ENCODE measurements at regions not wholly inside any gene's neighbourhood (a gene's known extent, or its start where the extent isn't known, plus 50 kb on each side); places are given as distances from the start of the nearest gene placed in this dataset.

DNA sequence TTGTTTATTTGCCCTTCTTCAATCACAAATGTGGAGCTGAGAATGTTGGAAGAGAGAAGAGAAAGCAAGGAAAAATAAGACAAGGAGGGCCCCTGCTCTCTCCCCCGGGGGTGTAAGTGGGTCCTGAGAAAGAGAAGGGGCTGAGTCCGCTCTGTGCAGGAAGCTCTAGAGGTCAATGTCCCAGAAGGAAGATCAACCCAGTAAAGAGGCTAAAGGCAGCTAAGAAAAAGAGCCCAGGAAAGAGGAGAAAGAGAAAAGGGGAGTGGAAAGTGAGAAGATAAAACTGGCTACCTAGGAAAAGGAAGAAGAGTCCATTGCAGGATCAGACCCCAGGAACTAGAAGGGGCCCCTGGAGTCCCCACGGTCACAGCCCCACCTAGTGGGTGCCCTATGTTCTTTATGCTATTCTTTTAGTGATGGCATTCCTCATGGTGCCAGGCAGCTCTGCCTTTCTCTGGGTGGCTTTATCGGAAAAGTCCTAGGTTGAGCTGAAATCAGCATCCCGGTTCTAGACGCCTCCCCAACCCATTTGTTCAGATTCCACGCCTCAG is 583.4 kb downstream of the ACTL7B start:
- DNase-seq (peak; percentile 29), ATAC-seq (ENCODE audit: low read depth) (no peak)
- no peaks in the 10 kb centered on the region for H3K79me2 ChIP-seq (ENCODE audit: control insufficient read depth, insufficient read depth, low read length)
- peak overlapping the region; percentile 1 for H2AFZ ChIP-seq (ENCODE audit: insufficient read depth, low read depth, low read length, poor library complexity, severe bottlenecking)
- intact Hi-C loops (cut with micrococcal nuclease) = loop anchor here (5.0 kb wide), 1 partner anchor 805 kb away; no protein-coding TSS in a partner anchor
- no peak overlapping the region for H3K4me3 ChIP-seq (ENCODE audit: control extremely low read depth in 1 of 5, extremely low read depth in 1 of 5, insufficient read depth in 1 of 5, low read depth in 2 of 5, low read length in 4 of 5)
- no peaks in the 10 kb centered on the region for H3K9me3 Mint-ChIP-seq (ENCODE audit: insufficient read depth)
- H3K27ac Mint-ChIP-seq = no peak overlapping the region
- H3K4me1 Mint-ChIP-seq = peaks cover 3% of the 10 kb centered on the region
- POLR2A ChIA-PET = no interaction called here
- no peak for TF ChIP-seq EZH2 (IDR thresholded peaks at IDR 0.05; ENCODE audit: borderline replicate concordance, insufficient read depth, low read depth, low read length, poor library complexity, severe bottlenecking)
- TF ChIP-seq, protein P1, sequence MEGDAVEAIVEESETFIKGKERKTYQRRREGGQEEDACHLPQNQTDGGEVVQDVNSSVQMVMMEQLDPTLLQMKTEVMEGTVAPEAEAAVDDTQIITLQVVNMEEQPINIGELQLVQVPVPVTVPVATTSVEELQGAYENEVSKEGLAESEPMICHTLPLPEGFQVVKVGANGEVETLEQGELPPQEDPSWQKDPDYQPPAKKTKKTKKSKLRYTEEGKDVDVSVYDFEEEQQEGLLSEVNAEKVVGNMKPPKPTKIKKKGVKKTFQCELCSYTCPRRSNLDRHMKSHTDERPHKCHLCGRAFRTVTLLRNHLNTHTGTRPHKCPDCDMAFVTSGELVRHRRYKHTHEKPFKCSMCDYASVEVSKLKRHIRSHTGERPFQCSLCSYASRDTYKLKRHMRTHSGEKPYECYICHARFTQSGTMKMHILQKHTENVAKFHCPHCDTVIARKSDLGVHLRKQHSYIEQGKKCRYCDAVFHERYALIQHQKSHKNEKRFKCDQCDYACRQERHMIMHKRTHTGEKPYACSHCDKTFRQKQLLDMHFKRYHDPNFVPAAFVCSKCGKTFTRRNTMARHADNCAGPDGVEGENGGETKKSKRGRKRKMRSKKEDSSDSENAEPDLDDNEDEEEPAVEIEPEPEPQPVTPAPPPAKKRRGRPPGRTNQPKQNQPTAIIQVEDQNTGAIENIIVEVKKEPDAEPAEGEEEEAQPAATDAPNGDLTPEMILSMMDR (IDR thresholded peaks at IDR 0.05) = peak; percentile 28
- peaks cover 3 to 4% of the 10 kb centered on the region in 2 donors for H3K4me1 ChIP-seq (ENCODE audit: control insufficient read depth in 2 of 2, insufficient read depth in 2 of 2, low read length in 2 of 2)
- H3K27me3 Mint-ChIP-seq = peaks cover 6% of the 10 kb centered on the region
- WGBS (ENCODE audit: insufficient coverage) = 59% methylated on average over 6 of the region's 7 CpGs
- peak overlapping the region; percentile 17 for H3K4me2 ChIP-seq (replicated peaks; ENCODE audit: low read depth, low read length, poor library complexity, severe bottlenecking)
- no peaks in the 10 kb centered on the region for H4K20me1 ChIP-seq (ENCODE audit: control insufficient read depth, insufficient read depth, low read length, poor library complexity, severe bottlenecking)
- no peaks in the 10 kb centered on the region for H3K9me3 ChIP-seq (ENCODE audit: control extremely low read depth in 1 of 3, control insufficient read depth in 2 of 3, insufficient read depth in 1 of 3, low read length in 2 of 3)
- CTCF ChIA-PET = interaction anchor here (2.5 kb wide), 1 partner anchor 807 kb away, joined by 10 read pairs; no protein-coding TSS in a partner anchor
- no peaks in the 10 kb centered on the region for H3K27me3 ChIP-seq (replicated peaks in 1 of 4; ENCODE audit: control extremely low read depth in 1 of 4, control insufficient read depth in 3 of 4, insufficient read depth in 4 of 4, low read length in 3 of 4)
- no peak overlapping the region for H3K4me3 Mint-ChIP-seq
- no peak overlapping the region for H3K27ac ChIP-seq (ENCODE audit: low read length in 2 of 2)
- no peak overlapping the region for H3K9ac ChIP-seq (ENCODE audit: low read length)
- H3K36me3 ChIP-seq (replicated peaks in 1 of 2; ENCODE audit: control extremely low read depth in 1 of 2, control insufficient read depth in 1 of 2, extremely low read depth in 1 of 2, insufficient read depth in 2 of 2, low read length in 1 of 2) = no peaks in the 10 kb centered on the region

DNA sequence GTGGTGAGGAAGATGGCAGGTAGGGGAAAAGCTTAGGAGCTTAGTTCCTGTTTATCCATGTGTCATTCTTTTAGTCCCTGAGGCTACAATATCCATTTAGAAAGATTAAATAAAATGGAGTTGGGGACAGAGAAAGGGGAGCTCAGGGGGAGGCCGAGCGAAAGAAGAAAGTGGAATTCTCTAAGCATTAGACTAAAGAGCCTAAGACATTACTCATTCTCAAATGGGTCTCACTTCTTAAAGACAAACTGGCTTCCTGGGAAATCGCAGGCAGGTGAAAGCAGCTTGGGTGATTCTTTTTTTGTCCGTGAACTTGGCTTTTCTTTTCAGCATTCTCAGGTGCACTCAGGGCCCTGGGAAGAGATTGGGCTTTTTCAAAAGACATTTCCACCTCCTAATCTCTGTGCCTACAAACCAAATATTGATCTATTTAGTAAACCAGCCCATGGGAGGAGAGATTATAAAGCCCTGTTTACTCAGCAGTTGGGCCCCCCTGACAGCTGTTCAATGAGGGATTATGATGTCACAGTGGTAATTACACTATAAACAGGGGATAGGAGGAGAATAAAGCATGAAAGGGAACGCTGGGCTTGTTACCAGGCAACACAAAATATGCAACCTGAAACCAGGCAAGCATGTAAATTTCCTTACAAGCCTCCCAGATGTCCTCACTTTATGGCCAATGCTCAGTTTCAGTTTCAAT is 584.0 kb downstream of the ACTL7B start:
- no peak for DNase-seq
- POLR2A ChIA-PET = no interaction called here
- Histone ChIP-seq H4K20me1 (ENCODE audit: control insufficient read depth, insufficient read depth, low read length, poor library complexity, severe bottlenecking) (no peaks in the 10 kb centered on the region), H3K36me3 (replicated peaks in 1 of 2; ENCODE audit: control extremely low read depth in 1 of 2, control insufficient read depth in 1 of 2, extremely low read depth in 1 of 2, insufficient read depth in 2 of 2, low read length in 1 of 2) (no peaks in the 10 kb centered on the region), H3K27ac (ENCODE audit: low read length in 2 of 2) (no peak overlapping the region), H2AFZ (ENCODE audit: insufficient read depth, low read depth, low read length, poor library complexity, severe bottlenecking) (peak overlapping the region; percentile 1), H3K4me3 (ENCODE audit: control extremely low read depth in 1 of 5, extremely low read depth in 1 of 5, insufficient read depth in 1 of 5, low read depth in 2 of 5, low read length in 4 of 5) (no peak overlapping the region), H3K9me3 (ENCODE audit: control extremely low read depth in 1 of 3, control insufficient read depth in 2 of 3, insufficient read depth in 1 of 3, low read length in 2 of 3) (no peaks in the 10 kb centered on the region), H3K79me2 (ENCODE audit: control insufficient read depth, insufficient read depth, low read length) (no peaks in the 10 kb centered on the region), H3K4me2 (replicated peaks; ENCODE audit: low read depth, low read length, poor library complexity, severe bottlenecking) (peak overlapping the region; percentile 17), H3K27me3 (replicated peaks in 1 of 4; ENCODE audit: control extremely low read depth in 1 of 4, control insufficient read depth in 3 of 4, insufficient read depth in 4 of 4, low read length in 3 of 4) (no peaks in the 10 kb centered on the region), H3K4me1 (ENCODE audit: control insufficient read depth in 2 of 2, insufficient read depth in 2 of 2, low read length in 2 of 2) (peaks cover 3 to 4% of the 10 kb centered on the region in 2 donors), H3K9ac (ENCODE audit: low read length) (no peak overlapping the region)
- peaks cover 3% of the 10 kb centered on the region for H3K4me1 Mint-ChIP-seq
- no peak for TF ChIP-seq EZH2 (IDR thresholded peaks at IDR 0.05; ENCODE audit: borderline replicate concordance, insufficient read depth, low read depth, low read length, poor library complexity, severe bottlenecking)
- TF ChIP-seq, protein P1 (IDR thresholded peaks at IDR 0.05) = no peak
- peaks cover 6% of the 10 kb centered on the region for H3K27me3 Mint-ChIP-seq
- no peak overlapping the region for H3K27ac Mint-ChIP-seq
- ATAC-seq (ENCODE audit: low read depth) = no peak
- WGBS (ENCODE audit: insufficient coverage) = 100% methylated on average over 2 of the region's 5 CpGs
- no peak overlapping the region for H3K4me3 Mint-ChIP-seq
- intact Hi-C loops (cut with micrococcal nuclease) = loop anchor here (5.0 kb wide), 1 partner anchor 804 kb away; no protein-coding TSS in a partner anchor
- CTCF ChIA-PET = interaction anchor here (2.5 kb wide), 1 partner anchor 806 kb away, joined by 10 read pairs; no protein-coding TSS in a partner anchor
- no peaks in the 10 kb centered on the region for H3K9me3 Mint-ChIP-seq (ENCODE audit: insufficient read depth)

Measured in B cell (primary cell).